Germinal center (tissue), 1 donor: ENCODE measurements at regions not wholly inside any gene's neighbourhood (a gene's known extent, or its start where the extent isn't known, plus 50 kb on each side); places are given as distances from the start of the nearest gene placed in this dataset.

Experiments used
- DNase-seq: peaks from one replicate; pipeline ENCODE4 v3.0.0; 2012; ENCODE audit warnings: mixed read lengths, low spot score

DNA sequence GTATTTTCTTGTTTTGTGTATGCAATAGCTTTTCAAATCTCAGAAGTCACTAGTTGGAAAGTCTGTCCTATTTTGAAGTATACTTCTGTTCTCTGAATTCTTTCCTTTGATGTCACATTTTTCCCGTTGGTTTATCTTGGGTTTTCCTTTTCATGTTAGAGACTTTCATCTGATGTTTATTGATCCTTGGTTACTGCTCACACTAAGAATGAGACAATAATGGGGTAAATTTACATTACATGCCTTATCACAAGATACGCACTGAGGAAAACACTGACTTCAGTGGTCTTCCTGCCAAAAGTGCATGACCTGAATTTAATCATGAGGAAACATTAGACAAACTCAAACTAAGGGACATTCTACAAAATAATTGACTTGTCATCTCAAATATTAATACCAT is 63.5 kb upstream of the C1GALT1 start:
- DNase-seq = no peak

DNA sequence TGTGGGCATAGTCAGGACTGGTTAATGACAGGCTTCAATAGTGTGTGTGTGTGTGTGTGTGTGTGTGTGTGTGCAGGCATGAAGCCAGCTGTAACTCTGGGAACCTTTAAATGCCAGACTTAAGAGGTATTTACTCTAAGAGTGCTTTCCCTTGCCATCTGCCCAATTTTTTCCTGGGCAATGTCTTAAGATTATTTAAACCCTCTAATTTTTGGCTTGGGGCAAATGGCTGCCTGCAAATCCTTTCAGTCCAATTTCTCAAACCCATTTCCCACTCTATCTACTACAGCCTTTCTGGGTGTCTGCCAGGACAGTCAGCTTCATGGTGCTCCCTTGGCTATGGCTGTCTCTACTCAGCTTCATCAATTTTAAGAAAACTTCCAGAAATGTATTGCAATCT is 62.6 kb upstream of the C1GALT1 start:
- DNase-seq = no peak

DNA sequence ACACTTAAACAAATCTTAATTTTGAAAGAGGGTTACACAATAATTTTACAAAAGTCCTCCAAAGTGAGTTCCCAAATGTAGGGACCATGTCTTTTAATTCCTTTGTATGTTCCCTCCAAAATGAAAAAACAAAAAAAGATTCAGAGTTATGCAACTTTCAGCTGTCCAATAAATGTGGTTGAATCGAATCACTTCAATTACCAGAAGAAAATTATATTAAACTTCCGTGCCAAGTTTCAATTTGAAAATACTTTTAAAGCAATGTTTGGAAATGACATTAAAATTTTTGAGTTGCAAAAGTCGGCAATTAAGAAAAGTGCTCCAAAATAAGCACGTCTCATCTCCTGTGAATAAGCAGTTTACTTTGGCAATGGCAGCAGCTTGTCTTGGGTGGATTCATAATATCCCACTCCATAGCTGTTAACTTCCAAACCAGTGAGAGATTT is 60.3 kb upstream of the C1GALT1 start:
- no peak for DNase-seq

DNA sequence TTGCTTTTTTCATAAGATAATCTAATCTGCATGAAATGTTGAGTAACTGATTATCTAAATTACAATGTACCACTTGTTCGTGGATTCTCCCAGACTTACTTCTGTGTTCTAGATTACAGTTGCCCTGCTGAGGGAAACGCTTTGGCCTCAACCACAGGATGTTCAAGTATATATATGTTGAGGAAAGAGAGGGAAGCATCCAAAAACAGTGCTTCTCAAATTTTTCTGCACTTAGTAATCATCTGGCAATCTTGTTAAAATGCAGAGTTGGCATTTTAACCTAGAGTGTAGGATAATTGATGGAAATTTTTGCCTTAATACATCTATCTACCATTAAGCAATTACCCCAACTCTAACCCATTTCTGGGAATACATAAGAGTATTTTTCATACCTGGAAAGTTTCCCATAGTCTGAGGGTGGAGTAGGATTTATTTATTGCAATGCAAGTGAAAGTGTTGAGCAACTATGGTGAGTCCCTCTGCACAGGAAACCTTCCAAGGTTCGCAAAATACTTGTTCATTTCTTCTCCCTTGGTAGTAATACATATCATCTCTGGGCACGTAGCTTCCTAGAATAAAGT is 59.6 kb upstream of the C1GALT1 start:
- DNase-seq = no peak

DNA sequence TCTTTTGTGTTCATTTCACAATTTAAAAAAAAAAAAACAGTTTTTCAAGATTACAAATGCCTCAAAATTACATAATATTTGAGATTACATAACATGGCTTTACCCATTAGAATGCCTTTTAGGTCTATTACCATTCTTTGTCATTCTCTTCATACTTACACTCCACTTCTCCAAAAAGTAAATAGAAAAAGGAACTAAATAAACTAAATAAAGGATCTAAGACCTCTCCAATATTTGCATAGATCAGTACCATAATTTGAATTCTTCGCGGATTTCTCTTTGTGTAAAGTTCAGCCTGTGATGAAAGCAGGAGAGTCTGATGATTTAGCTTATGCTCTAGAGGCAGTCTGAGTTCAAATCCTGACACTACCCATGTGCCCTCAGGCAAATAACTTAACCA is 56.4 kb upstream of the C1GALT1 start:
- no peak for DNase-seq

DNA sequence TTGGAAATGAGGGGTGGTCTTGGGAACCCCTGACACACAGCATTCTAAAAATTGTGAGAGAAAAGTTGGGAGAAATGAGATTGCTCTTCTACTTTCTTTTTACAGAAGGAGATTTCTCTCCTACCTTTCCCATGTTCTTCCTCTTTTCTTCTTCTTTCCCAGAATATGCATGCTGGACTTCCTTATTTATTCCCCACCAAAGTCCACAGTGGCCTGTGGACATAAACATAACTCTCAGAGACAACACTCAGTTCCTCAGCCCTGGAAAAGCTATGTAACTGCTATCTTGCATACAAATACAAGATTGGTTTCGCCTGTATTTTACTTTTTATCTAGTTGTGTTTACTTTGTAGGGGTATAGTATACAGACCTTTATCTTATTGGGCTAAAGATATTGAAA is 54.6 kb upstream of the C1GALT1 start:
- DNase-seq = no peak

DNA sequence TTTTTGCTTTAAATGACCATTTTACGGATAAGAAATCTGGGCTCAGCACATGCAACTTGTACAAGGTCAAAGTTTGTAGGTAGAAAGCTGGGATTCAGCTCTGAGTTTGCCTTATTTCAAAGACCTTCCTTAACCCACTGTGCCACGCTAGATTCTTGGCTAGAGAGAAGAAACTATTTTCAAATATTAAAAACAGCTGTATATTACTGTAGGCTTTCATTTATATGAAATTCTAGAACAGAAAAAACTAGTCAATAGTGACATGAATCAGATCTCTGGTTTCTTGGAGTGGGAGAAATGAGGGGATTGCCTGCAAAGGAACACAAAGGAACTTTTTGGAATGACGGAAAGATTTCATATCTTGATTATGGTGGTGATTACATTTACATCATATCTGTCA is 53.0 kb upstream of the C1GALT1 start:
- no peak for DNase-seq

DNA sequence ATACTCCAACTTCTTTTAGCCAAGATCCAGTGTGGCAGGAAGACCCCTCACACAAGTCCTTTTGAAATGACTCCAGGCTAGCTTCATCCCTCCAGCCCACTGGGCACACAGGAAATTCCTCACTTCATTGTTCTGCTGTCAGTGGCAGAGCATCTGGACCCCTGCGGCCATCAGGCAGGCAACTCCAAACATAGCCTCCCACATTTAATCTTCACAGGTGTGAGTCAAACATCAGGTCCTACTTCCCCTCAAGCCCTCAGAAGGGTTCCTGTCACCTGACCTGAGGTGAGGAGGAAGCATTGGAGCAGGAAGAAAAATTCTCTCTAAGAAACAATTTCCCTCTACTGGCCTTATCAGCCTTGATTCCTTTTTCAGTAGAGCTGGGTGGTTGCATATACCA is 51.1 kb upstream of the C1GALT1 start:
- no peak for DNase-seq
